DND-41 (cell line): ENCODE measurements at regions not wholly inside any gene's neighbourhood (a gene's known extent, or its start where the extent isn't known, plus 50 kb on each side); places are given as distances from the start of the nearest gene placed in this dataset.
"Not testable (repeated sequence)": the region's sequence is repeated elsewhere in the genome, so short reads cannot be mapped to it uniquely, and the experiment has no call there.

Experiments
- ATAC-seq: fragments of 200-7000 bp; cut with Tn5 transposase; 3 replicates; pipeline ENCODE4 v1.9.1; 2021; ENCODE audit warnings: low read depth; ENCODE audit not compliant: insufficient read depth
- DNase-seq: peaks from one replicate; pipeline ENCODE4 v3.0.0-alpha.2; 2020
- H2AFZ ChIP-seq: 2 replicates; pipeline ENCODE4 v1.6.0; 2012; ENCODE audit warnings: low read depth, low read length
- H3K27ac ChIP-seq: 2 replicates; pipeline ENCODE4 v1.5.1; 2012; ENCODE audit warnings: low read length, inconsistent platforms
- H3K27me3 ChIP-seq: fragments of 200-600 bp; sonication (generic); 2 replicates; pipeline ENCODE4 v1.6.0; 2012; ENCODE audit warnings: low read length, mild to moderate bottlenecking, inconsistent platforms; ENCODE audit not compliant: insufficient read depth, poor library complexity
- H3K36me3 ChIP-seq: 2 replicates; pipeline ENCODE4 v1.5.1; 2012; ENCODE audit warnings: low read length, inconsistent platforms; ENCODE audit not compliant: insufficient read depth
- H3K4me1 ChIP-seq: 2 replicates; pipeline ENCODE4 v1.5.1; 2012; ENCODE audit warnings: mild to moderate bottlenecking, low read length; ENCODE audit not compliant: insufficient read depth
- H3K4me2 ChIP-seq: 2 replicates; pipeline ENCODE4 v1.6.0; 2012; ENCODE audit warnings: mild to moderate bottlenecking, moderate library complexity, low read length, inconsistent platforms; ENCODE audit not compliant: insufficient read depth
- H3K4me3 ChIP-seq, 2 experiments: fragments of 200-600 bp in 1 of 2; shearing (Covaris generic) in 1 of 2; 2 replicates each; pipeline ENCODE4 v1.5.1; 2012 to 2016; ENCODE audit warnings: inconsistent platforms in 2 of 2, low read length in 2 of 2, mild to moderate bottlenecking in 2 of 2, low read depth in 1 of 2, moderate library complexity in 1 of 2
- H3K79me2 ChIP-seq: 2 replicates; pipeline ENCODE4 v1.6.0; 2012; ENCODE audit warnings: low read length, inconsistent platforms; ENCODE audit not compliant: insufficient read depth
- H3K9ac ChIP-seq: 2 replicates; pipeline ENCODE4 v1.6.0; 2012; ENCODE audit warnings: low read depth, mild to moderate bottlenecking, inconsistent platforms, low read length, moderate library complexity
- H3K9me3 ChIP-seq: 2 replicates; pipeline ENCODE4 v1.5.1; 2012; ENCODE audit warnings: low read length, moderate library complexity, mild to moderate bottlenecking, inconsistent platforms; ENCODE audit not compliant: insufficient read depth, severe bottlenecking
- H4K20me1 ChIP-seq: 2 replicates; pipeline ENCODE4 v1.6.0; 2012; ENCODE audit warnings: low read length; ENCODE audit not compliant: insufficient read depth
- EZH2 ChIP-seq: IDR thresholded peaks from 3 replicates; pipeline ENCODE4 v1.6.1; 2012; ENCODE audit warnings: borderline replicate concordance, low read depth, mild to moderate bottlenecking, moderate library complexity, low read length, inconsistent platforms; ENCODE audit not compliant: severe bottlenecking
- TF ChIP-seq, protein P1 (sequence below): IDR thresholded peaks from 2 replicates; pipeline ENCODE4 v1.5.1; 2012; ENCODE audit warnings: borderline replicate concordance, low read length, moderate library complexity, mild to moderate bottlenecking; ENCODE audit not compliant: poor library complexity, severe bottlenecking; ENCODE audit errors: extremely low read depth

DNA sequence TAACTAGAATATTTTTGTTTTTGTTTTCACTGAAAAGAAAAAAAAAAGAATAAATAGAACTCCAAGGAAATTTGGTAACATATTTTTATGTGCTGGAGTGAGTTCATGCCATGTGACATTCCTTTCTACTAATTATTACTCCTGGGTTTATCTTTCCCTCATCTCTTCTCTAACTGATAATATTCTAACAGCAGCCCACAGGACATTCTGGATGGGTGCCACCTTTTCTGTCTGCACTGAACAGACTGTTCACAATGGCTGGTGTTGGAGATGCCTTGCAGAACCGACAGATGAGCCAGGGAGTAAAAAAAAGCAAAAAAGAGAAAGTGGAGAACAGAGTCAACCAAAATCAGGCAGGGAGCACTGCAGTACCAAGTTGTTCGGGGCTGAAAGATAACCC lies 151.3 kb downstream of the OR4M2 start:
- TF ChIP-seq EZH2: no peak
- ATAC-seq (no peak), DNase-seq (no peak)
- H3K27me3 ChIP-seq: no peaks in the 10 kb centered on the region
- H3K4me3 ChIP-seq: no peak overlapping the region
- no peaks in the 10 kb centered on the region for H3K79me2 ChIP-seq
- no peaks in the 10 kb centered on the region for H3K36me3 ChIP-seq
- no peak overlapping the region for H3K4me2 ChIP-seq
- H4K20me1 ChIP-seq: no peaks in the 10 kb centered on the region
- no peaks in the 10 kb centered on the region for H3K4me1 ChIP-seq
- H3K9ac ChIP-seq: no peak overlapping the region
- H3K27ac ChIP-seq: no peak overlapping the region
- no peaks in the 10 kb centered on the region for H3K9me3 ChIP-seq
- no peak overlapping the region for H2AFZ ChIP-seq

DNA sequence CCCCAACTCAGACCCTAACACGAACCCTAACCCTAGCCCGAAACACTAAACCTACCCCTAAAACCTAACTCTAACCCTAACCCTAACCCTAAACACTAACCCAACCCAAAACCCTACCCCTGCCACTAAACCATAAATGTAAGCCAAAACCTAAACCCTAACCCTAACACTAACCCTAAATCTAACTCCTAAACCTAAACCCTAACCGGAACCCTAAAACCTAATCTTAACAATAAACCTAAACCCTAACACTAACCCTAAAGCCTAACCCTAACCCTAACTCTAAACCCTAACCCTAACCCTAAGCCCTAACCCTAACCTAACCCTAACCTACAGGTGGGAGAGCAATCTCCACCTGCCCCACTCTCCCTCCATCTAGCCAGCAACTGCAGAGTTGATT lies 152.3 kb downstream of the OR4M2 start:
- H3K9ac ChIP-seq: no peak overlapping the region
- no peaks in the 10 kb centered on the region for H3K9me3 ChIP-seq
- ATAC-seq (no peak), DNase-seq (no peak)
- no peak overlapping the region for H2AFZ ChIP-seq
- no peak overlapping the region for H3K4me3 ChIP-seq
- TF ChIP-seq EZH2: no peak
- TF ChIP-seq, protein P1, sequence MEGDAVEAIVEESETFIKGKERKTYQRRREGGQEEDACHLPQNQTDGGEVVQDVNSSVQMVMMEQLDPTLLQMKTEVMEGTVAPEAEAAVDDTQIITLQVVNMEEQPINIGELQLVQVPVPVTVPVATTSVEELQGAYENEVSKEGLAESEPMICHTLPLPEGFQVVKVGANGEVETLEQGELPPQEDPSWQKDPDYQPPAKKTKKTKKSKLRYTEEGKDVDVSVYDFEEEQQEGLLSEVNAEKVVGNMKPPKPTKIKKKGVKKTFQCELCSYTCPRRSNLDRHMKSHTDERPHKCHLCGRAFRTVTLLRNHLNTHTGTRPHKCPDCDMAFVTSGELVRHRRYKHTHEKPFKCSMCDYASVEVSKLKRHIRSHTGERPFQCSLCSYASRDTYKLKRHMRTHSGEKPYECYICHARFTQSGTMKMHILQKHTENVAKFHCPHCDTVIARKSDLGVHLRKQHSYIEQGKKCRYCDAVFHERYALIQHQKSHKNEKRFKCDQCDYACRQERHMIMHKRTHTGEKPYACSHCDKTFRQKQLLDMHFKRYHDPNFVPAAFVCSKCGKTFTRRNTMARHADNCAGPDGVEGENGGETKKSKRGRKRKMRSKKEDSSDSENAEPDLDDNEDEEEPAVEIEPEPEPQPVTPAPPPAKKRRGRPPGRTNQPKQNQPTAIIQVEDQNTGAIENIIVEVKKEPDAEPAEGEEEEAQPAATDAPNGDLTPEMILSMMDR: no peak
- H3K4me1 ChIP-seq: no peaks in the 10 kb centered on the region
- H3K79me2 ChIP-seq: no peaks in the 10 kb centered on the region
- H3K36me3 ChIP-seq: no peaks in the 10 kb centered on the region
- no peak overlapping the region for H3K4me2 ChIP-seq
- no peaks in the 10 kb centered on the region for H4K20me1 ChIP-seq
- H3K27ac ChIP-seq: no peak overlapping the region
- H3K27me3 ChIP-seq: no peaks in the 10 kb centered on the region

GRCh38 chr15:22235261-22235930 lies 155.1 kb downstream of the OR4M2 start:
- not testable (repeated sequence) for ATAC-seq, DNase-seq, H3K9ac ChIP-seq, H3K9me3 ChIP-seq, H3K4me2 ChIP-seq, H3K79me2 ChIP-seq, H3K36me3 ChIP-seq, H3K27me3 ChIP-seq, H3K4me3 ChIP-seq, H2AFZ ChIP-seq, H3K27ac ChIP-seq, H4K20me1 ChIP-seq, H3K4me1 ChIP-seq

DNA sequence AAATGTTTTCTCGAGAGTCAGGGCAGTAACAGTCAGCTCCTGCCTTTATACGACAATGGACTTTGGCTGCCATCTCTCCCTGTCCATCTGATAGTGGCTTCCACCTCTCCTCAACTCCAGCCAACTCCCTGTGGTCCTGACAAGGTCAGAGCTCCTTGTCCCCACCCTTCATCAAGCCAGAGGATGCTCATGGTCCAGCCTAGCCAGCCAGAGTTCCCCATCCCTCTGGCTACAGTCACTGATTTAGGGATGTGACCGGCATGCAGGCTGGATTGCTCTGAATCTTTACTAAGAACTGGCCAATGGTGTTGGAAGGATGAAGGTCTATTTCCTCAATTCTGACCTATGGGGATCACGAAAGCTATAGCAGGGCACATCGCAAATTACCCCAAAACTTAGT lies 156.1 kb downstream of the OR4M2 start:
- TF ChIP-seq, protein P1: no peak
- no peak for TF ChIP-seq EZH2
- no peaks in the 10 kb centered on the region for H3K79me2 ChIP-seq
- H3K4me1 ChIP-seq: no peaks in the 10 kb centered on the region
- H3K9me3 ChIP-seq: no peaks in the 10 kb centered on the region
- no peak for DNase-seq
- H3K27ac ChIP-seq: no peak overlapping the region
- no peak for ATAC-seq
- no peak overlapping the region for H3K4me3 ChIP-seq
- H3K4me2 ChIP-seq: no peak overlapping the region
- no peaks in the 10 kb centered on the region for H3K36me3 ChIP-seq
- H3K9ac ChIP-seq: no peak overlapping the region
- H2AFZ ChIP-seq: no peak overlapping the region
- no peaks in the 10 kb centered on the region for H3K27me3 ChIP-seq
- no peaks in the 10 kb centered on the region for H4K20me1 ChIP-seq
